Glutamatergic neuron (in vitro differentiated cells): ENCODE measurements at regions not wholly inside any gene's neighbourhood (a gene's known extent, or its start where the extent isn't known, plus 50 kb on each side); places are given as distances from the start of the nearest gene placed in this dataset.

Experiments used
- DNase-seq: peaks from one replicate; pipeline ENCODE4 v3.0.0; 2022
- H3K27ac Mint-ChIP-seq: one replicate; pipeline ENCODE4 v1.8.0; 2020; ENCODE audit warnings: mild to moderate bottlenecking, mixed read lengths, inconsistent platforms; ENCODE audit not compliant: unreplicated experiment
- H3K27me3 Mint-ChIP-seq: one replicate; pipeline ENCODE4 v1.8.0; 2020; ENCODE audit warnings: mild to moderate bottlenecking, moderate library complexity, mixed read lengths, inconsistent platforms; ENCODE audit not compliant: unreplicated experiment
- H3K36me3 Mint-ChIP-seq: one replicate; pipeline ENCODE4 v1.8.0; 2020; ENCODE audit warnings: mild to moderate bottlenecking, mixed read lengths, inconsistent platforms; ENCODE audit not compliant: unreplicated experiment
- H3K4me1 Mint-ChIP-seq: one replicate; pipeline ENCODE4 v1.8.0; 2020; ENCODE audit warnings: mild to moderate bottlenecking, low read depth, mixed read lengths, inconsistent platforms; ENCODE audit not compliant: unreplicated experiment
- H3K4me3 Mint-ChIP-seq: one replicate; pipeline ENCODE4 v1.8.0; 2020; ENCODE audit warnings: mild to moderate bottlenecking, mixed read lengths, inconsistent platforms; ENCODE audit not compliant: unreplicated experiment
- H3K9me3 Mint-ChIP-seq: one replicate; pipeline ENCODE4 v1.8.0; 2020; ENCODE audit warnings: mild to moderate bottlenecking, moderate library complexity, mixed read lengths, inconsistent platforms; ENCODE audit not compliant: unreplicated experiment
- CTCF ChIP-seq: fragments of 200-600 bp; sonication (generic); IDR thresholded peaks from one replicate; pipeline ENCODE4 v1.5.0; 2021; ENCODE audit not compliant: partially characterized antibody, unreplicated experiment

GRCh38 chr19:29383696-29384095 lies 142.1 kb upstream of the VSTM2B start:
- peaks cover 4% of the 10 kb centered on the region for H3K27me3 Mint-ChIP-seq
- H3K27ac Mint-ChIP-seq = no peak overlapping the region
- no peak overlapping the region for H3K4me3 Mint-ChIP-seq
- no peaks in the 10 kb centered on the region for H3K36me3 Mint-ChIP-seq
- H3K9me3 Mint-ChIP-seq = peaks cover 4% of the 10 kb centered on the region
- H3K4me1 Mint-ChIP-seq = peaks cover 11% of the 10 kb centered on the region
- DNase-seq = no peak
- TF ChIP-seq CTCF = no peak

- no peak for DNase-seq
- Mint-ChIP-seq H3K4me3 (no peak overlapping the region), H3K36me3 (no peaks in the 10 kb centered on the region), H3K9me3 (peaks cover 4% of the 10 kb centered on the region), H3K27ac (no peak overlapping the region), H3K27me3 (peaks cover 4% of the 10 kb centered on the region), H3K4me1 (peaks cover 5% of the 10 kb centered on the region)
- TF ChIP-seq CTCF = no peak
These were observed 141.1 kb upstream of the VSTM2B start for GRCh38 chr19:29384656-29385055.

- no peak for DNase-seq
- no peak for TF ChIP-seq CTCF
- Mint-ChIP-seq H3K27ac (no peak overlapping the region), H3K27me3 (peaks cover 2% of the 10 kb centered on the region), H3K36me3 (no peaks in the 10 kb centered on the region), H3K9me3 (peaks cover 2% of the 10 kb centered on the region), H3K4me1 (peaks cover 4% of the 10 kb centered on the region), H3K4me3 (no peak overlapping the region)
These were observed 140.5 kb upstream of the VSTM2B start for GRCh38 chr19:29385191-29385795.

GRCh38 chr19:29386970-29387369 lies 138.8 kb upstream of the VSTM2B start:
- no peak for TF ChIP-seq CTCF
- Mint-ChIP-seq H3K27me3 (no peaks in the 10 kb centered on the region), H3K4me3 (no peak overlapping the region), H3K9me3 (peaks cover 5% of the 10 kb centered on the region), H3K27ac (no peak overlapping the region), H3K36me3 (no peaks in the 10 kb centered on the region), H3K4me1 (peaks cover 4% of the 10 kb centered on the region)
- DNase-seq = no peak

GRCh38 chr19:29387586-29387985 lies 138.2 kb upstream of the VSTM2B start:
- Mint-ChIP-seq H3K9me3 (peaks cover 5% of the 10 kb centered on the region), H3K27me3 (no peaks in the 10 kb centered on the region), H3K36me3 (no peaks in the 10 kb centered on the region), H3K4me1 (peaks cover 4% of the 10 kb centered on the region), H3K4me3 (no peak overlapping the region), H3K27ac (no peak overlapping the region)
- no peak for DNase-seq
- no peak for TF ChIP-seq CTCF
